ENCODE measurements at regions not wholly inside any gene's neighbourhood (a gene's known extent, or its start where the extent isn't known, plus 50 kb on each side); places are given as distances from the start of the nearest gene placed in this dataset.

DNA sequence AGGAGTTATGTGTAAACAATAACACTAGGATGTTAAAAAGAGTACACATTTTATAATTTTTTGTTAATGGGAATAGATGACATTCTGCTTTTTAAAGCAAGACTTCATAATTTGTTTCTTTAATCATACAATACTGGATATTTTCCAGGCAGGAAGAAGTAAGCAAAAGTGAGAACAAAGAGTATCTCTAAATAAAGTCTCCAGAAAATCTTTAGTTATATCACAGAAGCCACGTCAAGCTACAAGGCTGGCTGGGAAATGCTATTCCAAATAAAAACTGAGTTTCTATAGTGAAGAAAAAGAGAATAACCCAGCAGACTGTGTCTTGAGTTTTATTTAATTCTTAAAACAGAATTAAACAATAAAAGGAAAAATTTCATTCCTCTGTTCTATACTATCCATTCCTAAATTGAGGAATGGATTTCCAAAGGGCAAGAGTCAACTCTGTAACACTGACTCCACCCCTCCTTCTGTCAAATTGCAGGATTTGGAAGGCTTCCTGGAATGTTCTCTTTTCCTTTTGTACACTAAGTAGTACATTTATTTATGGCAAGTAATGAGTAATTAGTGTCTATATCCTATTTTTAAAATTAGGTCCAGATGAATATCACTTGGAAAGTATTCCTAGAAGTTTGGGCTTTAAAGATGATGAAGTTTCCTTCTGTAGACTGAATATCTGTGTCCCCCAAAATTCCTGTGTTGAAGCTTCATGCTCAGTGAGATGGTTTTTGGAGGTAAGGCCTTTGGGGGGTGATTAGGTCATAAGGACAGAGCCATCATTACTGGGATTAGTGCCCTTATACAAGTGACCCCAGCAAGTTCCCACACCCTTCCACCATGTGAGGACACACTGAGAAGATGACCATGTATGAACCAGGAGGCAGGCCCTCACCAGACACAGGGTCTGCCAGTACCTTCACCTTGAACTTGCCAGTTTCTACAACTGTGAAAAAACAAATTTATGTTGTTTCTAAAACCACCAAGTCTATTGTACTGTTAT, 290.9 kb downstream of the CRPPA start:
- TF ChIP-seq, protein P1, sequence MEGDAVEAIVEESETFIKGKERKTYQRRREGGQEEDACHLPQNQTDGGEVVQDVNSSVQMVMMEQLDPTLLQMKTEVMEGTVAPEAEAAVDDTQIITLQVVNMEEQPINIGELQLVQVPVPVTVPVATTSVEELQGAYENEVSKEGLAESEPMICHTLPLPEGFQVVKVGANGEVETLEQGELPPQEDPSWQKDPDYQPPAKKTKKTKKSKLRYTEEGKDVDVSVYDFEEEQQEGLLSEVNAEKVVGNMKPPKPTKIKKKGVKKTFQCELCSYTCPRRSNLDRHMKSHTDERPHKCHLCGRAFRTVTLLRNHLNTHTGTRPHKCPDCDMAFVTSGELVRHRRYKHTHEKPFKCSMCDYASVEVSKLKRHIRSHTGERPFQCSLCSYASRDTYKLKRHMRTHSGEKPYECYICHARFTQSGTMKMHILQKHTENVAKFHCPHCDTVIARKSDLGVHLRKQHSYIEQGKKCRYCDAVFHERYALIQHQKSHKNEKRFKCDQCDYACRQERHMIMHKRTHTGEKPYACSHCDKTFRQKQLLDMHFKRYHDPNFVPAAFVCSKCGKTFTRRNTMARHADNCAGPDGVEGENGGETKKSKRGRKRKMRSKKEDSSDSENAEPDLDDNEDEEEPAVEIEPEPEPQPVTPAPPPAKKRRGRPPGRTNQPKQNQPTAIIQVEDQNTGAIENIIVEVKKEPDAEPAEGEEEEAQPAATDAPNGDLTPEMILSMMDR (IDR thresholded peaks at IDR 0.05), result no peak
- TF ChIP-seq POLR2A (IDR thresholded peaks at IDR 0.05) (no peak), EP300 (IDR thresholded peaks at IDR 0.05) (no peak)

All from tibial nerve (tissue), 4 donors.